GM12878 (cell line): ENCODE measurements at regions not wholly inside any gene's neighbourhood (a gene's known extent, or its start where the extent isn't known, plus 50 kb on each side); places are given as distances from the start of the nearest gene placed in this dataset.

Source experiments
- ATAC-seq: fragments of 200-7000 bp; cut with Tn5 transposase; 3 replicates; pipeline ENCODE4 v1.9.1; 2020; ENCODE audit warnings: mild to moderate bottlenecking, moderate library complexity
- BruUV-seq: library from RNA; stranded (reverse); fragments of 400-500 nt; replicated peaks from 2 replicates; lab custom pipeline; 2021; lab: Mats Ljungman, UMichigan
- CTCF ChIA-PET: fragments of 300-600 bp; sonication (Branson Sonifier 250); formaldehyde crosslinking; extraction: SDS; loops from one replicate; lab custom pipeline; 2021; ENCODE audit warnings: inconsistent platforms; lab: Yijun Ruan, JAX
- POLR2A ChIA-PET: fragments of 350-600 bp; formaldehyde crosslinking; extraction: SDS; loops from one replicate; lab custom pipeline; 2021; ENCODE audit warnings: inconsistent platforms; lab: Charles Lee
- RAD21 ChIA-PET: fragments of 300-600 bp; sonication (Branson Sonifier 250); formaldehyde crosslinking; loops from one replicate; lab custom pipeline; 2023; ENCODE audit warnings: antibody characterized with exemption; ENCODE audit not compliant: unreplicated experiment; lab: Charles Lee
- SMC1A ChIA-PET: fragments of 300-600 bp; sonication (Branson Sonifier 250); formaldehyde crosslinking; loops from one replicate; lab custom pipeline; 2023; ENCODE audit not compliant: unreplicated experiment, uncharacterized antibody; lab: Charles Lee
- DNase-seq: peaks from one replicate; pipeline ENCODE4 v3.0.0-alpha.2; 2011; ENCODE audit warnings: low read depth, low spot score
- FAIRE-seq: peaks from 3 replicates; lab custom pipeline; 2011; peaks lifted over from hg19 to GRCh38; lab: Jason Lieb, UNC
- H2AFZ ChIP-seq: 2 replicates; pipeline ENCODE4 v1.6.0; 2011; ENCODE audit warnings: low read depth, low read length, control low read depth; ENCODE audit not compliant: control insufficient read depth
- H3K27ac ChIP-seq: 2 replicates; pipeline ENCODE4 v1.5.1; 2011; ENCODE audit warnings: control low read depth; ENCODE audit not compliant: control insufficient read depth, insufficient read depth
- H3K27me3 ChIP-seq, 2 experiments: replicated peaks in 1 of 2; 2 replicates each; pipeline versions ENCODE4 v1.6.0 to v1.6.1; 2011; ENCODE audit warnings: low read length in 1 of 2; ENCODE audit not compliant: control insufficient read depth in 2 of 2, insufficient read depth in 2 of 2
- H3K36me3 ChIP-seq, 2 experiments: 2 replicates each; pipeline ENCODE4 v1.5.1; 2011; ENCODE audit warnings: low read length in 1 of 2; ENCODE audit not compliant: control insufficient read depth in 2 of 2, insufficient read depth in 2 of 2
- H3K4me1 ChIP-seq: 2 replicates; pipeline ENCODE4 v1.6.1; 2011; ENCODE audit warnings: mild to moderate bottlenecking, low read length, moderate library complexity, mixed read lengths; ENCODE audit not compliant: control insufficient read depth, insufficient read depth
- H3K4me2 ChIP-seq: 2 replicates; pipeline ENCODE4 v1.6.0; 2011; ENCODE audit warnings: control low read depth; ENCODE audit not compliant: control insufficient read depth, insufficient read depth
- H3K4me3 ChIP-seq: fragments of 200-600 bp; sonication (generic); 2 replicates; pipeline ENCODE4 v1.5.1; 2016
- H3K79me2 ChIP-seq: 2 replicates; pipeline ENCODE4 v1.6.0; 2011; ENCODE audit warnings: low read length; ENCODE audit not compliant: control insufficient read depth, insufficient read depth
- H3K9ac ChIP-seq: 2 replicates; pipeline ENCODE4 v1.8.0; 2011; ENCODE audit warnings: low read length, control low read depth, mixed read lengths; ENCODE audit not compliant: control insufficient read depth, insufficient read depth
- H3K9me3 ChIP-seq: replicated peaks from 3 replicates; pipeline ENCODE4 v1.5.1; 2011; ENCODE audit warnings: mild to moderate bottlenecking, low read length; ENCODE audit not compliant: control insufficient read depth, insufficient read depth
- H4K20me1 ChIP-seq: 2 replicates; pipeline ENCODE4 v1.6.0; 2011; ENCODE audit not compliant: control insufficient read depth, insufficient read depth
- BCLAF1 ChIP-seq: fragments of 450-650 bp; IDR thresholded peaks from 2 replicates; pipeline ENCODE4 v1.6.1; 2017; ENCODE audit warnings: antibody characterized with exemption, mild to moderate bottlenecking, moderate library complexity
- CHD2 ChIP-seq: IDR thresholded peaks from 2 replicates; pipeline ENCODE4 v1.6.1; 2011; ENCODE audit warnings: low read depth, low read length, improper control_type of control experiment, borderline replicate concordance
- FOXK2 ChIP-seq: fragments of 450-650 bp; IDR thresholded peaks from 2 replicates; pipeline ENCODE4 v1.6.1; 2017; ENCODE audit warnings: mild to moderate bottlenecking, moderate library complexity
- HDAC6 ChIP-seq: fragments of 200-600 bp; sonication (generic); IDR thresholded peaks from one replicate; pipeline ENCODE4 v1.8.0; 2017; ENCODE audit warnings: antibody characterized with exemption; ENCODE audit not compliant: unreplicated experiment
- NRF1 ChIP-seq: conservative IDR thresholded peaks from 2 replicates; pipeline ENCODE4 v1.6.1; 2011; ENCODE audit warnings: mild to moderate bottlenecking, low read depth, low read length, improper control_type of control experiment
- PKNOX1 ChIP-seq: fragments of 450-650 bp; IDR thresholded peaks from 2 replicates; pipeline ENCODE4 v1.6.1; 2016; ENCODE audit warnings: mild to moderate bottlenecking
- STAT1 ChIP-seq: fragments of 450-650 bp; conservative IDR thresholded peaks from 2 replicates; pipeline ENCODE4 v1.6.1; 2014; ENCODE audit warnings: antibody characterized with exemption, mild to moderate bottlenecking
- USF1 ChIP-seq: IDR thresholded peaks from 2 replicates; pipeline ENCODE4 v1.6.1; 2011; ENCODE audit warnings: borderline replicate concordance, low read depth, mild to moderate bottlenecking, moderate library complexity, mixed read lengths, low read length; ENCODE audit not compliant: insufficient read depth; ENCODE audit errors: extremely low read length
- WGBS: methylation state at CpG from one replicate; pipeline ENCODE4 v1.1.6; 2016; ENCODE audit warnings: low lambda C conversion rate; ENCODE audit not compliant: insufficient replicate concordance, insufficient coverage; ENCODE audit errors: missing lambda C conversion rate; 5-methylcytosine and 5-hydroxymethylcytosine counted together
- in situ Hi-C: fragments of 300-500 bp; cut with MboI; formaldehyde crosslinking; loops from 9 replicates; pipeline ENCODE4 v1.14.3; 2018; ENCODE audit warnings: mixed read lengths
- intact Hi-C: fragments of 100-400 bp; cut with micrococcal nuclease; formaldehyde crosslinking; loops from one replicate; pipeline ENCODE4 v1.14.2; 2022; ENCODE audit not compliant: unreplicated experiment
- TF ChIP-seq, protein P1 (sequence below): fragments of 450-650 bp; IDR thresholded peaks from 2 replicates; pipeline ENCODE4 v1.6.1; 2017; ENCODE audit warnings: borderline replicate concordance
- TF ChIP-seq, protein P2 (sequence below): IDR thresholded peaks from 2 replicates; pipeline ENCODE4 v1.6.1; 2011; ENCODE audit warnings: low read depth, low read length, improper control_type of control experiment, borderline replicate concordance
- TF ChIP-seq, protein P3 (sequence below): fragments of 450-650 bp; IDR thresholded peaks from 2 replicates; pipeline ENCODE4 v1.6.1; 2017; ENCODE audit warnings: mild to moderate bottlenecking

- TF ChIP-seq CHD2 (no peak), BCLAF1 (no peak), FOXK2 (no peak)
Observed at GRCh38 chr1:232335261-232335660, 294.7 kb downstream of the SIPA1L2 start (continued).

- Histone ChIP-seq H3K36me3 (no peaks in the 10 kb centered on the region), H3K9ac (no peak overlapping the region), H3K27me3 (0 out of 4 replicates have a peak, but pooled peaks cover 0 to 2% of the 10 kb centered on the region in 2 experiments), H3K4me1 (no peaks in the 10 kb centered on the region), H3K79me2 (no peaks in the 10 kb centered on the region), H4K20me1 (no peaks in the 10 kb centered on the region), H3K4me3 (no peak overlapping the region), H3K9me3 (no peaks in the 10 kb centered on the region; the same call in 2 of the 3 replicates), H2AFZ (no peak overlapping the region), H3K4me2 (no peak overlapping the region), H3K27ac (no peak overlapping the region)
- no peak for ATAC-seq
- ChIA-PET SMC1A (interaction anchor here (1.2 kb wide), 1 partner anchor 34 kb away, joined by 3 read pairs; no protein-coding TSS in a partner anchor), RAD21 (no interaction called here), CTCF (no interaction called here), POLR2A (no interaction called here)
- in situ Hi-C loops = no loop called here
- 20% methylated on average over 10 of the region's 10 CpGs for WGBS
- no peak for DNase-seq
- BruUV-seq = no TSS peak
- intact Hi-C loops = no loop called here
- FAIRE-seq = no peak
- TF ChIP-seq STAT1 = no peak
- TF ChIP-seq PKNOX1 = no peak
- TF ChIP-seq, protein P1, sequence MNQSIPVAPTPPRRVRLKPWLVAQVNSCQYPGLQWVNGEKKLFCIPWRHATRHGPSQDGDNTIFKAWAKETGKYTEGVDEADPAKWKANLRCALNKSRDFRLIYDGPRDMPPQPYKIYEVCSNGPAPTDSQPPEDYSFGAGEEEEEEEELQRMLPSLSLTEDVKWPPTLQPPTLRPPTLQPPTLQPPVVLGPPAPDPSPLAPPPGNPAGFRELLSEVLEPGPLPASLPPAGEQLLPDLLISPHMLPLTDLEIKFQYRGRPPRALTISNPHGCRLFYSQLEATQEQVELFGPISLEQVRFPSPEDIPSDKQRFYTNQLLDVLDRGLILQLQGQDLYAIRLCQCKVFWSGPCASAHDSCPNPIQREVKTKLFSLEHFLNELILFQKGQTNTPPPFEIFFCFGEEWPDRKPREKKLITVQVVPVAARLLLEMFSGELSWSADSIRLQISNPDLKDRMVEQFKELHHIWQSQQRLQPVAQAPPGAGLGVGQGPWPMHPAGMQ = no peak
- no peak for TF ChIP-seq NRF1
- no peak for TF ChIP-seq USF1
- TF ChIP-seq, protein P2, sequence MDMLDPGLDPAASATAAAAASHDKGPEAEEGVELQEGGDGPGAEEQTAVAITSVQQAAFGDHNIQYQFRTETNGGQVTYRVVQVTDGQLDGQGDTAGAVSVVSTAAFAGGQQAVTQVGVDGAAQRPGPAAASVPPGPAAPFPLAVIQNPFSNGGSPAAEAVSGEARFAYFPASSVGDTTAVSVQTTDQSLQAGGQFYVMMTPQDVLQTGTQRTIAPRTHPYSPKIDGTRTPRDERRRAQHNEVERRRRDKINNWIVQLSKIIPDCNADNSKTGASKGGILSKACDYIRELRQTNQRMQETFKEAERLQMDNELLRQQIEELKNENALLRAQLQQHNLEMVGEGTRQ = no peak
- TF ChIP-seq, protein P3, sequence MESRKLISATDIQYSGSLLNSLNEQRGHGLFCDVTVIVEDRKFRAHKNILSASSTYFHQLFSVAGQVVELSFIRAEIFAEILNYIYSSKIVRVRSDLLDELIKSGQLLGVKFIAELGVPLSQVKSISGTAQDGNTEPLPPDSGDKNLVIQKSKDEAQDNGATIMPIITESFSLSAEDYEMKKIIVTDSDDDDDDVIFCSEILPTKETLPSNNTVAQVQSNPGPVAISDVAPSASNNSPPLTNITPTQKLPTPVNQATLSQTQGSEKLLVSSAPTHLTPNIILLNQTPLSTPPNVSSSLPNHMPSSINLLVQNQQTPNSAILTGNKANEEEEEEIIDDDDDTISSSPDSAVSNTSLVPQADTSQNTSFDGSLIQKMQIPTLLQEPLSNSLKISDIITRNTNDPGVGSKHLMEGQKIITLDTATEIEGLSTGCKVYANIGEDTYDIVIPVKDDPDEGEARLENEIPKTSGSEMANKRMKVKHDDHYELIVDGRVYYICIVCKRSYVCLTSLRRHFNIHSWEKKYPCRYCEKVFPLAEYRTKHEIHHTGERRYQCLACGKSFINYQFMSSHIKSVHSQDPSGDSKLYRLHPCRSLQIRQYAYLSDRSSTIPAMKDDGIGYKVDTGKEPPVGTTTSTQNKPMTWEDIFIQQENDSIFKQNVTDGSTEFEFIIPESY = no peak
- no peak for TF ChIP-seq HDAC6
Observed at GRCh38 chr1:232334811-232335210, 295.1 kb downstream of the SIPA1L2 start.
